ENCODE measurements at regions not wholly inside any gene's neighbourhood (a gene's known extent, or its start where the extent isn't known, plus 50 kb on each side); places are given as distances from the start of the nearest gene placed in this dataset.

GRCh38 chr2:188220535-188220934 lies 71.1 kb upstream of the GULP1 start:
- TF ChIP-seq CTCF (IDR thresholded peaks at IDR 0.05) (no peak), POLR2A (IDR thresholded peaks at IDR 0.05) (no peak), EP300 (IDR thresholded peaks at IDR 0.05) (no peak)

Measured in stomach (tissue), 4 donors.